GM12878 (cell line): ENCODE measurements at regions not wholly inside any gene's neighbourhood (a gene's known extent, or its start where the extent isn't known, plus 50 kb on each side); places are given as distances from the start of the nearest gene placed in this dataset.

Experiments
- CEBPB ChIP-seq, 2 experiments: fragments of 150-350 bp in 1 of 2; IDR thresholded peaks; 2 replicates each; pipeline ENCODE4 v1.6.1; 2012 to 2014; ENCODE audit warnings: low read depth in 2 of 2, low read length in 2 of 2, borderline replicate concordance in 1 of 2, inconsistent platforms in 1 of 2
- GABPA ChIP-seq: IDR thresholded peaks from 2 replicates; pipeline ENCODE4 v1.6.1; 2014; ENCODE audit warnings: antibody characterized with exemption, low read depth, mild to moderate bottlenecking, inconsistent platforms
- JUNB ChIP-seq: IDR thresholded peaks from 2 replicates; pipeline ENCODE4 v1.6.1; 2016; ENCODE audit warnings: antibody characterized with exemption, mild to moderate bottlenecking
- KDM1A ChIP-seq: fragments of 200-600 bp; sonication (generic); IDR thresholded peaks from 2 replicates; pipeline ENCODE4 v1.6.1; 2016; ENCODE audit warnings: borderline replicate concordance
- RFX5 ChIP-seq: IDR thresholded peaks from 2 replicates; pipeline ENCODE4 v1.6.1; 2011; ENCODE audit warnings: low read depth, low read length, improper control_type of control experiment
- TF ChIP-seq, protein P1 (sequence below): IDR thresholded peaks from 2 replicates; pipeline ENCODE4 v1.6.1; 2011; ENCODE audit warnings: low read depth, mild to moderate bottlenecking, low read length, moderate library complexity, borderline replicate concordance; ENCODE audit errors: extremely low read depth
- TF ChIP-seq, protein P2 (sequence below), 3 experiments: IDR thresholded peaks in 2 of 3; conservative IDR thresholded peaks in 1 of 3; 2 replicates each; pipeline ENCODE4 v1.5.1; 2011; ENCODE audit warnings: low read depth in 3 of 3, low read length in 3 of 3, mild to moderate bottlenecking in 3 of 3, control low read depth in 2 of 3, moderate library complexity in 2 of 3, inconsistent platforms in 1 of 3, mixed read lengths in 1 of 3; ENCODE audit not compliant: control insufficient read depth in 2 of 3, insufficient read depth in 1 of 3; ENCODE audit errors: extremely low read depth in 1 of 3

DNA sequence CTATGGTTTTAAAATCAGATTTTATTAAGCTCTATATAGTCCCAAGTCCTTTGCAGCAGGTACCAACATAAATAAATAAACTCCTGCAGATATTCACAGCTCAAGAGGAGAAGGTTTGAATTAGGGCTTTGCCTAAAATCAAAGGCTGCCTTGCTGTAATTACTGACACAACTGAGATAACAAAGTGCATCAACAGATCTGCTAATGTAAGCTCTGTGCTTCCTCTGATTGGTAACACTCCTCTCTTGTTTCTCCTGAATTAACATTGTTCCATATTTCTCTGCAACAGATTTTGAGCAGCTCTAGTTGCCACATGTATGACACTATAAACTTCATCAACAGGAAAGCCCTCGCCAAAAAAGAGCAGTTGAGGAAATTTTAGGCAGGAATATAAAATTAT, 193.6 kb downstream of the SLC39A8 start:
- TF ChIP-seq RFX5: no peak
- TF ChIP-seq, protein P1, sequence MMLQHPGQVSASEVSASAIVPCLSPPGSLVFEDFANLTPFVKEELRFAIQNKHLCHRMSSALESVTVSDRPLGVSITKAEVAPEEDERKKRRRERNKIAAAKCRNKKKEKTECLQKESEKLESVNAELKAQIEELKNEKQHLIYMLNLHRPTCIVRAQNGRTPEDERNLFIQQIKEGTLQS: no peak
- TF ChIP-seq JUNB: no peak
- TF ChIP-seq GABPA: no peak
- no peak for TF ChIP-seq KDM1A
- TF ChIP-seq, protein P2, sequence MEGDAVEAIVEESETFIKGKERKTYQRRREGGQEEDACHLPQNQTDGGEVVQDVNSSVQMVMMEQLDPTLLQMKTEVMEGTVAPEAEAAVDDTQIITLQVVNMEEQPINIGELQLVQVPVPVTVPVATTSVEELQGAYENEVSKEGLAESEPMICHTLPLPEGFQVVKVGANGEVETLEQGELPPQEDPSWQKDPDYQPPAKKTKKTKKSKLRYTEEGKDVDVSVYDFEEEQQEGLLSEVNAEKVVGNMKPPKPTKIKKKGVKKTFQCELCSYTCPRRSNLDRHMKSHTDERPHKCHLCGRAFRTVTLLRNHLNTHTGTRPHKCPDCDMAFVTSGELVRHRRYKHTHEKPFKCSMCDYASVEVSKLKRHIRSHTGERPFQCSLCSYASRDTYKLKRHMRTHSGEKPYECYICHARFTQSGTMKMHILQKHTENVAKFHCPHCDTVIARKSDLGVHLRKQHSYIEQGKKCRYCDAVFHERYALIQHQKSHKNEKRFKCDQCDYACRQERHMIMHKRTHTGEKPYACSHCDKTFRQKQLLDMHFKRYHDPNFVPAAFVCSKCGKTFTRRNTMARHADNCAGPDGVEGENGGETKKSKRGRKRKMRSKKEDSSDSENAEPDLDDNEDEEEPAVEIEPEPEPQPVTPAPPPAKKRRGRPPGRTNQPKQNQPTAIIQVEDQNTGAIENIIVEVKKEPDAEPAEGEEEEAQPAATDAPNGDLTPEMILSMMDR (IDR thresholded peaks at IDR 0.05 in 2 of 3, conservative IDR thresholded peaks at IDR 0.05 in 1 of 3; ENCODE audit: control insufficient read depth in 2 of 3, extremely low read depth in 1 of 3, insufficient read depth in 1 of 3, low read depth in 3 of 3, low read length in 3 of 3): no peak
- TF ChIP-seq CEBPB (IDR thresholded peaks at IDR 0.05; ENCODE audit: borderline replicate concordance in 1 of 2, low read depth in 2 of 2, low read length in 2 of 2): no peak
